Progenitor cell of endocrine pancreas (in vitro differentiated cells): ENCODE measurements at regions not wholly inside any gene's neighbourhood (a gene's known extent, or its start where the extent isn't known, plus 50 kb on each side); places are given as distances from the start of the nearest gene placed in this dataset.

ENCODE experiments used
- DNase-seq: peaks from one replicate; pipeline ENCODE4 v3.0.0; 2021; ENCODE audit warnings: low spot score; ENCODE audit not compliant: unreplicated experiment
- H3K27ac Mint-ChIP-seq: 2 replicates; pipeline ENCODE4 v1.8.0; 2021; ENCODE audit warnings: mild to moderate bottlenecking, moderate library complexity, mixed read lengths
- H3K27me3 Mint-ChIP-seq: 2 replicates; pipeline ENCODE4 v1.8.0; 2021; ENCODE audit warnings: mixed read lengths
- H3K36me3 Mint-ChIP-seq: 2 replicates; pipeline ENCODE4 v1.8.0; 2022; ENCODE audit warnings: mixed read lengths; ENCODE audit not compliant: insufficient read depth
- H3K4me1 Mint-ChIP-seq: 2 replicates; pipeline ENCODE4 v1.8.0; 2021; ENCODE audit warnings: low read depth, mixed read lengths
- H3K4me3 Mint-ChIP-seq: 2 replicates; pipeline ENCODE4 v1.8.0; 2021; ENCODE audit warnings: low read depth, mild to moderate bottlenecking, moderate library complexity, mixed read lengths
- H3K9me3 Mint-ChIP-seq: 2 replicates; pipeline ENCODE4 v1.8.0; 2021; ENCODE audit warnings: low read depth, mixed read lengths
- CTCF ChIP-seq: fragments of 200-600 bp; sonication (generic); IDR thresholded peaks from one replicate; pipeline ENCODE4 v1.5.0; 2021; ENCODE audit warnings: antibody characterized with exemption, mild to moderate bottlenecking; ENCODE audit not compliant: unreplicated experiment

- no peak for TF ChIP-seq CTCF
- Mint-ChIP-seq H3K27ac (no peak overlapping the region), H3K4me3 (no peak overlapping the region)
These were observed 58.7 kb upstream of the TNRC6B start for GRCh38 chr22:40118979-40119378.

GRCh38 chr22:40120848-40121247 lies 56.9 kb upstream of the TNRC6B start:
- TF ChIP-seq CTCF, result no peak
- H3K4me3 Mint-ChIP-seq, result no peak overlapping the region

More at GRCh38 chr22:40118979-40119378, 58.7 kb upstream of the TNRC6B start:
- Mint-ChIP-seq H3K9me3 (no peaks in the 10 kb centered on the region), H3K27me3 (no peaks in the 10 kb centered on the region), H3K36me3 (no peaks in the 10 kb centered on the region), H3K4me1 (peaks cover 4% of the 10 kb centered on the region)
- DNase-seq, result no peak

GRCh38 chr22:40121461-40121860 lies 56.3 kb upstream of the TNRC6B start:
- no peak overlapping the region for H3K4me3 Mint-ChIP-seq
- no peak for DNase-seq
- H3K27me3 Mint-ChIP-seq, result no peaks in the 10 kb centered on the region
- peaks cover 2% of the 10 kb centered on the region for H3K36me3 Mint-ChIP-seq
- H3K4me1 Mint-ChIP-seq, result peaks cover 4% of the 10 kb centered on the region
- H3K9me3 Mint-ChIP-seq, result no peaks in the 10 kb centered on the region
- no peak for TF ChIP-seq CTCF
- H3K27ac Mint-ChIP-seq, result peak overlapping the region; percentile 20

More at GRCh38 chr22:40120848-40121247, 56.9 kb upstream of the TNRC6B start:
- Mint-ChIP-seq H3K9me3 (no peaks in the 10 kb centered on the region), H3K36me3 (peaks cover 2% of the 10 kb centered on the region), H3K27ac (no peak overlapping the region), H3K27me3 (no peaks in the 10 kb centered on the region), H3K4me1 (peaks cover 4% of the 10 kb centered on the region)
- no peak for DNase-seq

GRCh38 chr22:40122792-40123191 lies 54.9 kb upstream of the TNRC6B start:
- no peak for TF ChIP-seq CTCF
- no peak for DNase-seq
- H3K9me3 Mint-ChIP-seq, result no peaks in the 10 kb centered on the region

GRCh38 chr22:40123387-40123786 lies 54.3 kb upstream of the TNRC6B start:
- Mint-ChIP-seq H3K9me3 (no peaks in the 10 kb centered on the region), H3K4me3 (no peak overlapping the region), H3K27ac (no peak overlapping the region), H3K27me3 (no peaks in the 10 kb centered on the region), H3K4me1 (peaks cover 4% of the 10 kb centered on the region), H3K36me3 (peaks cover 5% of the 10 kb centered on the region)
- DNase-seq, result no peak
- no peak for TF ChIP-seq CTCF

More at GRCh38 chr22:40122792-40123191, 54.9 kb upstream of the TNRC6B start:
- Mint-ChIP-seq H3K4me3 (no peak overlapping the region), H3K27me3 (no peaks in the 10 kb centered on the region), H3K36me3 (peaks cover 4% of the 10 kb centered on the region), H3K4me1 (peaks cover 4% of the 10 kb centered on the region), H3K27ac (peak overlapping the region; percentile 15)
